Thymus (tissue), 11 donors: ENCODE measurements at regions not wholly inside any gene's neighbourhood (a gene's known extent, or its start where the extent isn't known, plus 50 kb on each side); places are given as distances from the start of the nearest gene placed in this dataset.

Source experiments
- DNase-seq, 9 donors: peaks; one replicate each; pipeline ENCODE4 v3.0.0-alpha.2; 2013; ENCODE audit warnings: low spot score in 9 of 9, low read depth in 6 of 9, missing footprints in 1 of 9
- H3K27ac ChIP-seq, 2 donors: one replicate each; pipeline ENCODE4 v1.5.1; 2013; ENCODE audit warnings: control low read depth in 1 of 2, low read depth in 1 of 2, low read length in 1 of 2, mild to moderate bottlenecking in 1 of 2, moderate library complexity in 1 of 2
- H3K27me3 ChIP-seq, 2 donors: one replicate each; pipeline ENCODE4 v1.5.1; 2013; ENCODE audit warnings: low read length in 1 of 2; ENCODE audit not compliant: control insufficient read depth in 2 of 2, insufficient read depth in 1 of 2
- H3K36me3 ChIP-seq, 2 donors: one replicate each; pipeline ENCODE4 v1.5.1; 2013; ENCODE audit warnings: low read length in 1 of 2, mild to moderate bottlenecking in 1 of 2, moderate library complexity in 1 of 2; ENCODE audit not compliant: control insufficient read depth in 2 of 2, insufficient read depth in 2 of 2
- H3K4me1 ChIP-seq, 2 donors: one replicate each; pipeline ENCODE4 v1.5.1; 2013; ENCODE audit warnings: low read length in 2 of 2; ENCODE audit not compliant: control insufficient read depth in 2 of 2, insufficient read depth in 2 of 2
- H3K4me3 ChIP-seq, 2 donors: one replicate each; pipeline ENCODE4 v1.5.1; 2013; ENCODE audit warnings: low read length in 2 of 2, control low read depth in 1 of 2, mild to moderate bottlenecking in 1 of 2
- H3K9me3 ChIP-seq, 2 donors: one replicate each; pipeline ENCODE4 v1.5.1; 2013; ENCODE audit warnings: low read length in 1 of 2, mild to moderate bottlenecking in 1 of 2; ENCODE audit not compliant: control insufficient read depth in 2 of 2, insufficient read depth in 1 of 2
- WGBS: extraction: QIAGEN DNeasy Blood & Tissue Kit; methylation state at CpG from one replicate; pipeline ENCODE4 v1.1.7; 2013; 5-methylcytosine and 5-hydroxymethylcytosine counted together
- donor health status: healthy.

GRCh38 chr12:89212339-89212771 is 139.9 kb downstream of the DUSP6 start:
- WGBS, result 75% methylated on average over 3 of the region's 3 CpGs
- H3K9me3 ChIP-seq, result no peaks in the 10 kb centered on the region
- H3K27me3 ChIP-seq, result no peaks in the 10 kb centered on the region
- no peaks in the 10 kb centered on the region for H3K36me3 ChIP-seq
- H3K4me3 ChIP-seq, result no peak overlapping the region
- no peaks in the 10 kb centered on the region for H3K4me1 ChIP-seq
- H3K27ac ChIP-seq, result no peak overlapping the region
- no peak for DNase-seq

DNA sequence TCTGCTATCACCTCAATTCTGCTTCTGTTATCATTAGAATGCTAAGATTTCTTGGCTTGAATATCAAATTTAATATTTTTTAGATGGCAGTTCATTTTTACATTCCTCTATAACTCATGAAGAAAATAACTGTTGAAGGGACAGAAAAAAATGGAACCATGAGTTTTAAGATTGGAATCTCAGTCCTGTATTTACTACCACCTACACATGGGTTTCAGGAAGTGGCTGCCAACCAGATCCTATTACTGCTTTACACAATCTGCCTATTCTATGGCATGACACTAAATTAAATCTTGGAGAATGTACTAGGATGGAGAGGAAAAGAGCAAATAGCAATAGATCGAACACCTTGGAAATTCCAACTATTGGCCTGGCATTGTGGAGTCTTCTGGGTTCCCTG is 140.8 kb downstream of the DUSP6 start:
- 98% methylated on average over 1 of the region's 1 CpG for WGBS
- no peaks in the 10 kb centered on the region for H3K36me3 ChIP-seq
- no peak overlapping the region for H3K27ac ChIP-seq
- DNase-seq, result no peak
- no peaks in the 10 kb centered on the region for H3K27me3 ChIP-seq
- no peaks in the 10 kb centered on the region for H3K9me3 ChIP-seq
- H3K4me3 ChIP-seq, result no peak overlapping the region
- no peaks in the 10 kb centered on the region for H3K4me1 ChIP-seq

DNA sequence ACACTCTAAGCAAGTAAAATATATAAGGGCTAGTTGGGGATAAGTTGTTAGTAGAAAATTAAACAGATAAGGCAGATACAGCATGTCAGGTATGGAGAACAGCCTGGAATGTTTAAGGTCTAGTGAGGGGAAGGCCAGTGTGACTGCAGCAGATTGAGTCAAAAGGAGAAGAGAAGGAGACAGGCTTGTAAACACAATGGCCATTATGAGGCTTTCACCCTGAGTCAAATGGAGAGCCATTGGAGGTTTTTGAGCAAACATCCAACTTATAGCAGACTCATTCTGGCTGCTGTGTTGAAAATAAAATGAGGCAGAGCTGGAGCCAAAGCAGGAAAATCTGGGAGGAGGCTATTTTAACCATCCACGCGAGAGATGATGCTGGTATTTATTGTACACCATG is 142.0 kb downstream of the DUSP6 start:
- DNase-seq, result no peak

GRCh38 chr12:89208661-89209096 is 143.6 kb downstream of the DUSP6 start:
- WGBS, result 94% methylated on average over 2 of the region's 2 CpGs
- H3K4me3 ChIP-seq, result no peak overlapping the region
- no peaks in the 10 kb centered on the region for H3K9me3 ChIP-seq
- H3K27me3 ChIP-seq, result no peaks in the 10 kb centered on the region
- H3K27ac ChIP-seq, result no peak overlapping the region
- no peaks in the 10 kb centered on the region for H3K4me1 ChIP-seq
- no peaks in the 10 kb centered on the region for H3K36me3 ChIP-seq
- DNase-seq, result no peak

More for the DNA sequence above, 142.0 kb downstream of the DUSP6 start:
- Histone ChIP-seq H3K27ac (no peak overlapping the region), H3K9me3 (no peaks in the 10 kb centered on the region), H3K36me3 (no peaks in the 10 kb centered on the region), H3K27me3 (no peaks in the 10 kb centered on the region), H3K4me3 (no peak overlapping the region), H3K4me1 (no peaks in the 10 kb centered on the region)
- WGBS, result 100% methylated on average over 2 of the region's 2 CpGs

GRCh38 chr12:89206390-89206789 is 145.9 kb downstream of the DUSP6 start:
- H3K27me3 ChIP-seq, result no peaks in the 10 kb centered on the region
- 91% methylated on average over 1 of the region's 1 CpG for WGBS
- no peaks in the 10 kb centered on the region for H3K9me3 ChIP-seq
- H3K36me3 ChIP-seq, result no peaks in the 10 kb centered on the region
- H3K4me1 ChIP-seq, result peaks cover 3 to 4% of the 10 kb centered on the region in 2 donors
- no peak overlapping the region for H3K4me3 ChIP-seq
- no peak overlapping the region for H3K27ac ChIP-seq
- no peak for DNase-seq

DNA sequence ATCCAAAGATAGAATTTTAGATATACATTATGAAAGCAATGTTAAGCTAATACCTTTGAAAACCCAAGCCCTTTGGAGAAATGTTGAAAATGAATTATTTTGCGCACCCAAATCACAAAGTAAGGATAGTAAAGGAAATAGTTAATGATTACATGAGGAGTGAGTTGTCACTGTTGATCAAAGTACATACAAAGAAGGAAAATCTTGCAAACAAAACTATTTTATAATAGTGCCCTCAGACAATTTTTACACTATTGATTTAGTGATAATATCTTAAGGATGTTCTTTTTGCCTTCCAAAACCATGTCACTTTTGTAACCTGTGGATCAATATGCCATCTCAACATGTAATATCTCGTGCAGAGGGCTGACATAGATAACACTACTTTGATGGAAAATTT is 146.8 kb downstream of the DUSP6 start:
- Histone ChIP-seq H3K27ac (no peak overlapping the region), H3K36me3 (no peaks in the 10 kb centered on the region), H3K4me1 (peaks cover 3 to 4% of the 10 kb centered on the region in 2 donors), H3K9me3 (no peaks in the 10 kb centered on the region), H3K4me3 (no peak overlapping the region), H3K27me3 (no peaks in the 10 kb centered on the region)
- 98% methylated on average over 2 of the region's 2 CpGs for WGBS
- DNase-seq, result no peak

GRCh38 chr12:89203144-89203543 is 149.2 kb downstream of the DUSP6 start:
- peaks cover 3 to 4% of the 10 kb centered on the region in 2 donors for H3K4me1 ChIP-seq
- DNase-seq, result peak in 4 of 9 donors; percentile 6 to 66 (median 38)
- H3K27me3 ChIP-seq, result no peaks in the 10 kb centered on the region
- H3K27ac ChIP-seq, result no peak overlapping the region
- WGBS, result 52% methylated on average over 1 of the region's 1 CpG
- H3K36me3 ChIP-seq, result no peaks in the 10 kb centered on the region
- H3K9me3 ChIP-seq, result no peaks in the 10 kb centered on the region
- H3K4me3 ChIP-seq, result no peak overlapping the region

DNA sequence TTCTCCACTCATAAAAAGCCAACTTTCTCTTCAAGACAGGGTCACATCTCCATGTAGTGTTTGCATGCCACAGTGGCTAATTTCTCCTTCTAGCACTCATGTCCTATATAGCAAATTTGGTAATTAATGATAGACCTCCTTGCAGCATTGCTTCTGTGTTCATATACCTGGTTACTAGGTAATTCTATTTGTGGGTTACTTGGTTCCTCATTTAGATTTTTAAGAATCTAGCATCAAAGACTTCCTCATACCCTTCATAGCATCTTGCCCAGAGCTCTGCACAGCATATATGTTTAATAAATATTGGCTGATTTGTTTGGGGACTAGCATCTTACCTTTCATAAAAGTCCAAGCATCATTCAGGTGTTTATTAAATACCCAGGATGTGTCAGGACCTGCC is 152.1 kb downstream of the DUSP6 start:
- no peaks in the 10 kb centered on the region for H3K9me3 ChIP-seq
- peaks cover 3 to 4% of the 10 kb centered on the region in 2 donors for H3K4me1 ChIP-seq
- H3K27me3 ChIP-seq, result no peaks in the 10 kb centered on the region
- DNase-seq, result no peak
- no peak overlapping the region for H3K4me3 ChIP-seq
- no peaks in the 10 kb centered on the region for H3K36me3 ChIP-seq
- H3K27ac ChIP-seq, result no peak overlapping the region

- no peaks in the 10 kb centered on the region for H3K9me3 ChIP-seq
- 97% methylated on average over 2 of the region's 2 CpGs for WGBS
- no peak overlapping the region for H3K27ac ChIP-seq
- no peaks in the 10 kb centered on the region for H3K36me3 ChIP-seq
- no peak overlapping the region for H3K4me3 ChIP-seq
- DNase-seq, result no peak
- H3K27me3 ChIP-seq, result no peaks in the 10 kb centered on the region
- no peaks in the 10 kb centered on the region for H3K4me1 ChIP-seq
These were observed 156.8 kb downstream of the DUSP6 start for GRCh38 chr12:89195470-89195869.

DNA sequence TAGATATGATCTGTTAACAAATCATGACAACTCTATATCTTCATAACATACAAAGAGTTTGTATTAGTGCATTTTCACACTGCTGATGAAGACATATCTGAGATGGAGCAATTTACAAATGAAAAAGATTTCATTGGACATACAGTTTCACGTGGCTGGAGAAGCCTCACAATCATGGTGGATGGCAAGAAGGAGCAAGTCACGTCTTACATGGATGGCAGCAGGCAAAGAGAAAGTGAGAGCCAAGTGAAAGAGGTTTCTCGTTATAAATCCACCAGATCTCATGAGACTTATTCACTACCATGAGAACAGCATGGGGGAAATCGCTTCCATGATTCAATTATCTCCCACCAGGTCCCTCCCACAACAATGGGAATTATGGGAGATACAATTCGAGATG is 157.6 kb downstream of the DUSP6 start:
- Histone ChIP-seq H3K9me3 (no peaks in the 10 kb centered on the region), H3K27ac (no peak overlapping the region), H3K4me3 (no peak overlapping the region), H3K36me3 (no peaks in the 10 kb centered on the region), H3K27me3 (no peaks in the 10 kb centered on the region), H3K4me1 (no peaks in the 10 kb centered on the region)
- DNase-seq, result no peak
- WGBS, result 98% methylated on average over 5 of the region's 5 CpGs
